Stomach (tissue), 8 donors: ENCODE measurements at regions not wholly inside any gene's neighbourhood (a gene's known extent, or its start where the extent isn't known, plus 50 kb on each side); places are given as distances from the start of the nearest gene placed in this dataset.

Experiments used
- DNase-seq, 2 donors: peaks; one replicate each; pipeline versions ENCODE4 v3.0.0 to v3.0.0-alpha.2; 2013 to 2019
- H3K27ac ChIP-seq, 5 donors: fragments of 200-600 bp in 4 of 5; sonication (generic) in 4 of 5; one replicate each; pipeline ENCODE4 v1.5.1; 2013 to 2019; ENCODE audit warnings: mild to moderate bottlenecking in 1 of 5, moderate library complexity in 1 of 5
- H3K27me3 ChIP-seq, 3 donors: fragments of 200-600 bp; sonication (generic); one replicate each; pipeline ENCODE4 v1.5.1; 2017 to 2019; ENCODE audit warnings: mixed run types in 1 of 3
- H3K36me3 ChIP-seq, 4 donors: fragments of 200-600 bp; sonication (generic); 1 replicate in 3 of 4; 2 replicates in 1 of 4; pipeline ENCODE4 v1.5.1; 2016 to 2019
- H3K4me1 ChIP-seq, 4 donors: fragments of 200-600 bp; sonication (generic); one replicate each; pipeline ENCODE4 v1.5.1; 2016 to 2019
- H3K4me3 ChIP-seq, 4 donors: fragments of 200-600 bp; sonication (generic) in 3 of 4; one replicate each; pipeline ENCODE4 v1.5.1; 2016 to 2019; ENCODE audit warnings: mild to moderate bottlenecking in 1 of 4
- H3K9me3 ChIP-seq, 4 donors: fragments of 200-600 bp; sonication (generic); one replicate each; pipeline ENCODE4 v1.5.1; 2016 to 2019
- EP300 ChIP-seq: sonication (generic); formaldehyde crosslinking; IDR thresholded peaks from one replicate; pipeline ENCODE4 v1.6.1; 2017; ENCODE audit warnings: antibody characterized with exemption
- POLR2A ChIP-seq, 4 donors: fragments of 450-650 bp; IDR thresholded peaks; one replicate each; pipeline ENCODE4 v1.6.1; 2016; ENCODE audit warnings: antibody characterized with exemption in 4 of 4, control low read depth in 2 of 4, mild to moderate bottlenecking in 1 of 4, moderate library complexity in 1 of 4
- POLR2AphosphoS5 ChIP-seq, 3 donors: sonication (generic); formaldehyde crosslinking; IDR thresholded peaks; one replicate each; pipeline ENCODE4 v1.6.1; 2016; ENCODE audit warnings: antibody characterized with exemption in 3 of 3
- WGBS, 5 donors: extraction: QIAGEN DNeasy Blood & Tissue Kit in 3 of 5; methylation state at CpG; one replicate each; pipeline versions ENCODE4 v1.1.5 to v1.1.7; 2013 to 2018; 5-methylcytosine and 5-hydroxymethylcytosine counted together
- intact Hi-C: fragments of 100-400 bp; cut with DNase I; formaldehyde crosslinking; loops from one replicate; pipeline ENCODE4 v1.15.1; 2023; ENCODE audit warnings: low total_unique reads
- TF ChIP-seq, protein P1 (sequence below), 7 experiments: fragments of 450-650 bp in 4 of 7; fragments of 200-600 bp in 3 of 7; sonication (generic) in 3 of 7; IDR thresholded peaks; one replicate each; pipeline ENCODE4 v1.5.1; 2016 to 2019; ENCODE audit warnings: antibody characterized with exemption in 7 of 7, control low read depth in 2 of 7, mild to moderate bottlenecking in 1 of 7
- donor health status: healthy with polysubstance abuse.
- donor health status: Bipolar disorder and iron deficiency.
- donor health status: healthy.

DNA sequence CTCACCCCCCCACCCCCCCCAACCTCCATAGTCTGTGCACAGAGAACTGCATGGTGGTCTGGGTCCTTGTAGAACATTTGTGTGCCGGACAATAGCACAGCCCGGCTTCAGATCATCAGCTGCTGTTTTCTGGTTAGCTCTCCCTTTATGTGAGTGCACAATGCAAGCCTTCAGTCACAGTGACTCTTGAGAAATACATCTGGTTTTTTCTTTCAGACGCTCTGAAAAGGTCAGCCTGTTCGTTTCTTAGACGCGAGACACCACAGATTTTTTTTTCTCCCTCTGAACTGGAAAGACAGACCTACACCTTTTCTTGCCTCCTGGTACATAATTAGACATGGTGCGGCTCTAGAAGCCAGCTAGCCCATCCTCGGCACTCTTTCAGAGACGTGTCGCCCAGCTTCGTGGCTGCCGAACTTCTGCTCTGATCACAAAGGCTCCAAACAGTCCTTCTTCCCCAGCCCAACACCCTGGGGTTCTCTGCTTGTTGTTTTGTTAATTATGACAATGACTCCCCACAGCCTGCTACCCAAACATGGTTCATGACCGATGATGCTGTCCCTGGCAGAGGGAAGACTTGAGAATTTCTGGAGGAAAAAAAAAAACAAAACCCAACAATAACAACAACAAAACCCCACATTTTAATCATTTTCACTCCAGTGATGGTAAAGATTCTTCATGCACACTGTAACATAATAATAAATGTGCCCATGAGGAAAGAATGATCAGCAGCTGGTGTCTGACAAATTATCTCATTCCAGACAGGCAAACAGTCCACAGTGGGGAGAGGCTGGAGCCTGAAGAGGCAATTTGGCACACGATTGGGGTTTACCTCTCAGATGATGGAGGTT lies 241.4 kb upstream of the ZNF462 start:
- intact Hi-C loops, result no loop called here
- no peak overlapping the region for H3K27ac ChIP-seq

DNA sequence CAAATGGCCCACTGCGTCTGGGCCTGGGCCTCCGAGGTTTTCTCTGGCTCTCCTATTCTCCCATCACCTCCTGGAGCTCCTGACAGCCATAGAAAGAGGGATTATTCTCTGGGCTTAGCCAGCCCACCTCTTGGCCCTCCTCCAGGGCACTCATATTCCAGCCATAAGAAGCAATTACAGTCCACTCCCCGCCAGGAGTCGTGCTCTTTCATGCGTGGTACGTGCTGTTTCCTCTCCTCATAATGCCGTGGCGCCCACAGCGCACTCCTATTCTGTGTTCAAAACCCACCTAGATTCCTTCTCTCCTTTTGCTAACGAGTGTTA lies 240.8 kb upstream of the ZNF462 start:
- H3K27me3 ChIP-seq, result no peaks in the 10 kb centered on the region
- H3K4me3 ChIP-seq, result no peak overlapping the region
- no peaks in the 10 kb centered on the region for H3K9me3 ChIP-seq
- intact Hi-C loops, result no loop called here
- TF ChIP-seq, protein P1, sequence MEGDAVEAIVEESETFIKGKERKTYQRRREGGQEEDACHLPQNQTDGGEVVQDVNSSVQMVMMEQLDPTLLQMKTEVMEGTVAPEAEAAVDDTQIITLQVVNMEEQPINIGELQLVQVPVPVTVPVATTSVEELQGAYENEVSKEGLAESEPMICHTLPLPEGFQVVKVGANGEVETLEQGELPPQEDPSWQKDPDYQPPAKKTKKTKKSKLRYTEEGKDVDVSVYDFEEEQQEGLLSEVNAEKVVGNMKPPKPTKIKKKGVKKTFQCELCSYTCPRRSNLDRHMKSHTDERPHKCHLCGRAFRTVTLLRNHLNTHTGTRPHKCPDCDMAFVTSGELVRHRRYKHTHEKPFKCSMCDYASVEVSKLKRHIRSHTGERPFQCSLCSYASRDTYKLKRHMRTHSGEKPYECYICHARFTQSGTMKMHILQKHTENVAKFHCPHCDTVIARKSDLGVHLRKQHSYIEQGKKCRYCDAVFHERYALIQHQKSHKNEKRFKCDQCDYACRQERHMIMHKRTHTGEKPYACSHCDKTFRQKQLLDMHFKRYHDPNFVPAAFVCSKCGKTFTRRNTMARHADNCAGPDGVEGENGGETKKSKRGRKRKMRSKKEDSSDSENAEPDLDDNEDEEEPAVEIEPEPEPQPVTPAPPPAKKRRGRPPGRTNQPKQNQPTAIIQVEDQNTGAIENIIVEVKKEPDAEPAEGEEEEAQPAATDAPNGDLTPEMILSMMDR (IDR thresholded peaks at IDR 0.05), result no peak
- TF ChIP-seq POLR2A (IDR thresholded peaks at IDR 0.05) (no peak), POLR2AphosphoS5 (IDR thresholded peaks at IDR 0.05) (no peak), EP300 (no peak)
- H3K27ac ChIP-seq, result no peak overlapping the region
- no peaks in the 10 kb centered on the region for H3K4me1 ChIP-seq
- WGBS, 5 donors, result 79 to 91% (median 83%) methylated on average over 10 of the region's 10 CpGs
- peak in 1 of 2 donors; percentile 46 for DNase-seq
- H3K36me3 ChIP-seq, result no peaks in the 10 kb centered on the region

More for the DNA sequence above, 241.4 kb upstream of the ZNF462 start:
- H3K27me3 ChIP-seq, result no peaks in the 10 kb centered on the region
- peak in 1 of 2 donors; percentile 50 for DNase-seq
- H3K36me3 ChIP-seq, result no peaks in the 10 kb centered on the region
- H3K4me3 ChIP-seq, result no peak overlapping the region
- WGBS, 5 donors, result 59 to 66% (median 65%) methylated on average over 14 of the region's 14 CpGs
- no peaks in the 10 kb centered on the region for H3K9me3 ChIP-seq
- TF ChIP-seq, protein P1 (IDR thresholded peaks at IDR 0.05), result no peak
- TF ChIP-seq EP300 (no peak), POLR2AphosphoS5 (IDR thresholded peaks at IDR 0.05) (no peak), POLR2A (IDR thresholded peaks at IDR 0.05) (no peak)
- H3K4me1 ChIP-seq, result no peaks in the 10 kb centered on the region

DNA sequence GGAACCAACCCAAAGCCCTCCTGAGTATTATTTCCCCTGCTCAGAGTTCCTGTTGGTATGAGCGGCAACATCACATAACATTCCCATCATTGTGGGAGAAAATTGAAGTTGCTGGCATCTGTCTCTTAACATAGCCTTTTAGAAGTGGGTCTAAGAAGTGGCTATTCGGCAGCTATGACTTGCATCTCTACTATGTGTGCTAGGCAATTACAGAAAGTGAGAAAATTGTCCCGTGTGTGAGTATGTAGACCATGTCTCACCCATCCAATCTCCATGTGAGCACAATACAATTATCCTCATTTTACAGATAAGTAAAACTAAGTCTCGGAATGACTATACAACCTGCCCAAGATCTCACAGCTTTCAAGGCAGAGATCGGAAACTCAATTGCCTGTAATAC lies 239.4 kb upstream of the ZNF462 start:
- DNase-seq, result no peak
- Histone ChIP-seq H3K4me1 (no peaks in the 10 kb centered on the region), H3K27ac (no peak overlapping the region), H3K36me3 (no peaks in the 10 kb centered on the region), H3K9me3 (no peaks in the 10 kb centered on the region), H3K27me3 (no peaks in the 10 kb centered on the region), H3K4me3 (no peak overlapping the region)
- intact Hi-C loops, result no loop called here
- TF ChIP-seq, protein P1 (IDR thresholded peaks at IDR 0.05), result no peak
- no peak for TF ChIP-seq POLR2AphosphoS5 (IDR thresholded peaks at IDR 0.05)
- WGBS, 5 donors, result 84 to 95% (median 92%) methylated on average over 5 of the region's 5 CpGs

DNA sequence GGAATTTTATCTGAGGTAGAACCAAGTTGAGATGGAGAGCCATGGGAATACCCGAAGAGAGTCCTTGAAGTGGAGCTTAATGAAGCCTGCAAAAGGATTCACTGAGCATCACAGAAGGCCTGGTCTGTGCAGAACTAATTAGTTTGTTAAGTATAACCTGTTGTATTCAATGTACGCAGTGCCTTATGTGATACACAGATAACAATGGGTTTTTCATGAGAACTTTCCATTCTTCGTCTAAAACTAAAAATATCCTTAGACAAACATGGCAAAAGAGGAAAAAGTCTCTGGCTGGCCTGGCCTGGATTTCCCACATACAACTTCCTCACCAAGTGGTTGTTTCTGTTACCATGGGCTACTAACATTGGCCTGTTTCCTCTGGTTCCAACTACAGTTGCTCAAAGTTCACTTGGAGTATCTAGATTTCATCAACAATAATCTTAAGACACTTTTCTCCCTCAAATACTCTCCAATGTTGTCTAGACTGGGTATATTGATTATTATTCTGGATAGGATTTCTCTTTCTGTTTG lies 237.6 kb upstream of the ZNF462 start:
- TF ChIP-seq, protein P1 (IDR thresholded peaks at IDR 0.05), result no peak
- TF ChIP-seq POLR2A (IDR thresholded peaks at IDR 0.05) (no peak), POLR2AphosphoS5 (IDR thresholded peaks at IDR 0.05) (no peak), EP300 (no peak)
- no peak overlapping the region for H3K27ac ChIP-seq
- H3K4me1 ChIP-seq, result no peaks in the 10 kb centered on the region
- H3K36me3 ChIP-seq, result no peaks in the 10 kb centered on the region
- no peak overlapping the region for H3K4me3 ChIP-seq
- DNase-seq, result peak in 1 of 2 donors; percentile 33
- no peaks in the 10 kb centered on the region for H3K9me3 ChIP-seq
- 63 to 75% (median 70%) methylated on average over 3 of the region's 3 CpGs for whole genome bisulfite sequencing, 5 donors
- H3K27me3 ChIP-seq, result no peaks in the 10 kb centered on the region
- intact Hi-C loops, result no loop called here
